OCI-LY3 (cell line): ENCODE measurements at regions not wholly inside any gene's neighbourhood (a gene's known extent, or its start where the extent isn't known, plus 50 kb on each side); places are given as distances from the start of the nearest gene placed in this dataset.

ENCODE experiments used
- EZH2phosphoT487 ChIP-seq: fragments of 200-600 bp; shearing (Covaris generic); IDR thresholded peaks from 2 replicates; pipeline ENCODE4 v1.6.1; 2018; ENCODE audit warnings: antibody characterized with exemption, mixed run types, low read depth
- TF ChIP-seq, protein P1 (sequence below): fragments of 200-600, 300-600 bp; sonication (generic); IDR thresholded peaks from 2 replicates; pipeline ENCODE4 v1.5.1; 2014; ENCODE audit warnings: antibody characterized with exemption, low read length, low read depth

DNA sequence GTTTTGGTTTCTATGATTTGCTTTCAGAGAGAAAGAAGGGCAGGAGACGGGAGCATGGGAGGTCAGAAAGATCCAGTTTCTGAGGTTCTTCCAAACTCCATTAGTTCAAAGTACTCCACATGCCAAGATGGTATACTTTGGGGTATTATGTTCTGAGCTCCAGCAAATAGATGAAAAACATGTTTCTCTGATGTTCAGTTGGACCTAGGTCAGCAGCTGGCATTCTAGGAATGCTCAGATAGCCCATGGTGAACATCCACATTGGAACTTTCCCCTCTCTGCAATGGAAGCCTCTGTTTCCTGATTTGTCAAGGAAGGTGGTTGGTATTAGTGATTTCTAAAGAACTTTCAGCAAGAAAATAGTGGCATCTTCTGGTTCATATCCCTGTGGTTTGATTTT lies 257.5 kb downstream of the KTN1 start:
- TF ChIP-seq, protein P1, sequence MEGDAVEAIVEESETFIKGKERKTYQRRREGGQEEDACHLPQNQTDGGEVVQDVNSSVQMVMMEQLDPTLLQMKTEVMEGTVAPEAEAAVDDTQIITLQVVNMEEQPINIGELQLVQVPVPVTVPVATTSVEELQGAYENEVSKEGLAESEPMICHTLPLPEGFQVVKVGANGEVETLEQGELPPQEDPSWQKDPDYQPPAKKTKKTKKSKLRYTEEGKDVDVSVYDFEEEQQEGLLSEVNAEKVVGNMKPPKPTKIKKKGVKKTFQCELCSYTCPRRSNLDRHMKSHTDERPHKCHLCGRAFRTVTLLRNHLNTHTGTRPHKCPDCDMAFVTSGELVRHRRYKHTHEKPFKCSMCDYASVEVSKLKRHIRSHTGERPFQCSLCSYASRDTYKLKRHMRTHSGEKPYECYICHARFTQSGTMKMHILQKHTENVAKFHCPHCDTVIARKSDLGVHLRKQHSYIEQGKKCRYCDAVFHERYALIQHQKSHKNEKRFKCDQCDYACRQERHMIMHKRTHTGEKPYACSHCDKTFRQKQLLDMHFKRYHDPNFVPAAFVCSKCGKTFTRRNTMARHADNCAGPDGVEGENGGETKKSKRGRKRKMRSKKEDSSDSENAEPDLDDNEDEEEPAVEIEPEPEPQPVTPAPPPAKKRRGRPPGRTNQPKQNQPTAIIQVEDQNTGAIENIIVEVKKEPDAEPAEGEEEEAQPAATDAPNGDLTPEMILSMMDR: no peak
- TF ChIP-seq EZH2phosphoT487: no peak
